Neural cell (in vitro differentiated cells): ENCODE measurements at regions not wholly inside any gene's neighbourhood (a gene's known extent, or its start where the extent isn't known, plus 50 kb on each side); places are given as distances from the start of the nearest gene placed in this dataset.

Experiments
- H2AFZ ChIP-seq: fragments of 200-600, 300-800 bp; sonication (generic), shearing (Covaris generic); 2 replicates; pipeline ENCODE4 v1.6.0; 2014; ENCODE audit warnings: low read depth, mild to moderate bottlenecking, antibody characterized with exemption, low read length, moderate library complexity
- H3F3A ChIP-seq: fragments of 200-600 bp; shearing (Covaris generic); 2 replicates; pipeline ENCODE4 v1.6.1; 2016; ENCODE audit warnings: mild to moderate bottlenecking, moderate library complexity, mixed read lengths, antibody characterized with exemption, low read length; ENCODE audit not compliant: insufficient read depth, poor library complexity, severe bottlenecking
- H3K27ac ChIP-seq: fragments of 200-600, 300-800 bp; sonication (generic), shearing (Covaris generic); 2 replicates; pipeline ENCODE4 v1.5.1; 2014; ENCODE audit warnings: mild to moderate bottlenecking, low read length, moderate library complexity
- H3K27me3 ChIP-seq: fragments of 300-800, 200-600 bp; sonication (generic), shearing (Covaris generic); 2 replicates; pipeline ENCODE4 v1.6.0; 2014; ENCODE audit warnings: mild to moderate bottlenecking, low read depth, low read length, moderate library complexity; ENCODE audit not compliant: insufficient read depth
- H3K36me3 ChIP-seq: fragments of 300-800, 200-600 bp; sonication (generic), shearing (Covaris generic); 2 replicates; pipeline ENCODE4 v1.5.1; 2014; ENCODE audit warnings: mild to moderate bottlenecking, antibody characterized with exemption, low read length, moderate library complexity; ENCODE audit not compliant: insufficient read depth
- H3K4me2 ChIP-seq: fragments of 300-800, 200-600 bp; sonication (generic), shearing (Covaris generic); 2 replicates; pipeline ENCODE4 v1.6.0; 2014; ENCODE audit warnings: mild to moderate bottlenecking, low read length
- H3K4me3 ChIP-seq: fragments of 300-800, 200-600 bp; sonication (generic), shearing (Covaris generic); 2 replicates; pipeline ENCODE4 v1.5.1; 2014; ENCODE audit warnings: mild to moderate bottlenecking, low read length, moderate library complexity
- H3K79me2 ChIP-seq: fragments of 200-600 bp; shearing (Covaris generic); replicated peaks from 2 replicates; pipeline ENCODE4 v1.6.0; 2014; ENCODE audit warnings: mild to moderate bottlenecking, low read length, moderate library complexity; ENCODE audit not compliant: insufficient read depth
- H3K9ac ChIP-seq: fragments of 300-800, 200-600 bp; sonication (generic), shearing (Covaris generic); 2 replicates; pipeline ENCODE4 v1.6.1; 2016; ENCODE audit warnings: mild to moderate bottlenecking, low read length, mixed read lengths
- H3K9me2 ChIP-seq: fragments of 200-600 bp; shearing (Covaris generic); 2 replicates; pipeline ENCODE4 v1.6.1; 2016; ENCODE audit warnings: mild to moderate bottlenecking, low read length, mixed read lengths; ENCODE audit not compliant: insufficient read depth
- H3K9me3 ChIP-seq: fragments of 200-600, 300-800 bp; sonication (generic), shearing (Covaris generic); 2 replicates; pipeline ENCODE4 v1.6.1; 2016; ENCODE audit warnings: mild to moderate bottlenecking, mixed run types, low read length, moderate library complexity, mixed read lengths
- H4K20me1 ChIP-seq: fragments of 200-600 bp; shearing (Covaris generic); 2 replicates; pipeline ENCODE4 v1.6.1; 2016; ENCODE audit warnings: mild to moderate bottlenecking, mixed run types; ENCODE audit not compliant: insufficient read depth
- EP300 ChIP-seq: fragments of 450-650 bp; conservative IDR thresholded peaks from 2 replicates; pipeline ENCODE4 v1.6.1; 2014; ENCODE audit warnings: antibody characterized with exemption, mild to moderate bottlenecking, moderate library complexity; ENCODE audit not compliant: poor library complexity, severe bottlenecking
- EZH2 ChIP-seq: fragments of 200-600, 300-800 bp; shearing (Covaris generic), sonication (generic); IDR thresholded peaks from 2 replicates; pipeline ENCODE4 v1.6.1; 2014; ENCODE audit warnings: antibody characterized with exemption, low read length, borderline replicate concordance, mild to moderate bottlenecking; ENCODE audit not compliant: insufficient read depth, poor library complexity, severe bottlenecking
- MXI1 ChIP-seq: fragments of 450-650 bp; conservative IDR thresholded peaks from 2 replicates; pipeline ENCODE4 v1.6.1; 2014; ENCODE audit warnings: antibody characterized with exemption, mild to moderate bottlenecking; ENCODE audit not compliant: poor library complexity, severe bottlenecking
- POLR2AphosphoS5 ChIP-seq: IDR thresholded peaks from 2 replicates; pipeline ENCODE4 v1.6.1; 2012
- RAD21 ChIP-seq: fragments of 450-650 bp; conservative IDR thresholded peaks from 2 replicates; pipeline ENCODE4 v1.6.1; 2014; ENCODE audit warnings: antibody characterized with exemption, mild to moderate bottlenecking, moderate library complexity
- REST ChIP-seq: IDR thresholded peaks from 2 replicates; pipeline ENCODE4 v1.6.1; 2012; ENCODE audit warnings: borderline replicate concordance
- SMC3 ChIP-seq: fragments of 450-650 bp; conservative IDR thresholded peaks from 2 replicates; pipeline ENCODE4 v1.6.1; 2014; ENCODE audit warnings: antibody characterized with exemption, mild to moderate bottlenecking, moderate library complexity; ENCODE audit not compliant: poor library complexity
- TAF1 ChIP-seq: IDR thresholded peaks from 2 replicates; pipeline ENCODE4 v1.6.1; 2012; ENCODE audit warnings: low read depth
- TF ChIP-seq, protein P1 (sequence below): fragments of 450-650 bp; IDR thresholded peaks from 2 replicates; pipeline ENCODE4 v1.5.1; 2014; ENCODE audit warnings: antibody characterized with exemption, mild to moderate bottlenecking, moderate library complexity; ENCODE audit not compliant: poor library complexity, severe bottlenecking

GRCh38 chr6:144728804-144729203 lies 443.7 kb downstream of the UTRN start:
- H3K79me2 ChIP-seq = no peaks in the 10 kb centered on the region
- H3K9me2 ChIP-seq = no peaks in the 10 kb centered on the region
- H2AFZ ChIP-seq = no peak overlapping the region
- H3K4me3 ChIP-seq = no peak overlapping the region
- no peaks in the 10 kb centered on the region for H3K9me3 ChIP-seq
- H3F3A ChIP-seq = no peaks in the 10 kb centered on the region
- H3K36me3 ChIP-seq = no peaks in the 10 kb centered on the region
- no peak overlapping the region for H3K4me2 ChIP-seq
- H3K9ac ChIP-seq = no peak overlapping the region
- TF ChIP-seq REST (no peak), EZH2 (no peak), POLR2AphosphoS5 (no peak), SMC3 (no peak), TAF1 (no peak), RAD21 (no peak), EP300 (no peak), MXI1 (no peak)
- TF ChIP-seq, protein P1, sequence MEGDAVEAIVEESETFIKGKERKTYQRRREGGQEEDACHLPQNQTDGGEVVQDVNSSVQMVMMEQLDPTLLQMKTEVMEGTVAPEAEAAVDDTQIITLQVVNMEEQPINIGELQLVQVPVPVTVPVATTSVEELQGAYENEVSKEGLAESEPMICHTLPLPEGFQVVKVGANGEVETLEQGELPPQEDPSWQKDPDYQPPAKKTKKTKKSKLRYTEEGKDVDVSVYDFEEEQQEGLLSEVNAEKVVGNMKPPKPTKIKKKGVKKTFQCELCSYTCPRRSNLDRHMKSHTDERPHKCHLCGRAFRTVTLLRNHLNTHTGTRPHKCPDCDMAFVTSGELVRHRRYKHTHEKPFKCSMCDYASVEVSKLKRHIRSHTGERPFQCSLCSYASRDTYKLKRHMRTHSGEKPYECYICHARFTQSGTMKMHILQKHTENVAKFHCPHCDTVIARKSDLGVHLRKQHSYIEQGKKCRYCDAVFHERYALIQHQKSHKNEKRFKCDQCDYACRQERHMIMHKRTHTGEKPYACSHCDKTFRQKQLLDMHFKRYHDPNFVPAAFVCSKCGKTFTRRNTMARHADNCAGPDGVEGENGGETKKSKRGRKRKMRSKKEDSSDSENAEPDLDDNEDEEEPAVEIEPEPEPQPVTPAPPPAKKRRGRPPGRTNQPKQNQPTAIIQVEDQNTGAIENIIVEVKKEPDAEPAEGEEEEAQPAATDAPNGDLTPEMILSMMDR = no peak
- no peaks in the 10 kb centered on the region for H4K20me1 ChIP-seq
- H3K27me3 ChIP-seq = no peaks in the 10 kb centered on the region
- no peak overlapping the region for H3K27ac ChIP-seq

- Histone ChIP-seq H3K79me2 (no peaks in the 10 kb centered on the region), H3K9me2 (no peaks in the 10 kb centered on the region), H3K27ac (peak overlapping the region; percentile 1), H2AFZ (no peak overlapping the region), H3K4me2 (no peak overlapping the region), H3F3A (no peaks in the 10 kb centered on the region), H3K27me3 (no peaks in the 10 kb centered on the region), H3K9me3 (no peaks in the 10 kb centered on the region), H4K20me1 (no peaks in the 10 kb centered on the region), H3K4me3 (no peak overlapping the region), H3K36me3 (no peaks in the 10 kb centered on the region), H3K9ac (no peak overlapping the region)
- no peak for TF ChIP-seq REST
- TF ChIP-seq TAF1 = no peak
- no peak for TF ChIP-seq MXI1
- TF ChIP-seq EP300 = no peak
- TF ChIP-seq EZH2 = no peak
- TF ChIP-seq, protein P1 = no peak
- TF ChIP-seq SMC3 = no peak
- no peak for TF ChIP-seq POLR2AphosphoS5
- TF ChIP-seq RAD21 = no peak
Measured at GRCh38 chr6:144729502-144729901, 444.4 kb downstream of the UTRN start.
